HepG2 (cell line): ENCODE measurements at regions not wholly inside any gene's neighbourhood (a gene's known extent, or its start where the extent isn't known, plus 50 kb on each side); places are given as distances from the start of the nearest gene placed in this dataset.

Experiments used
- ATAC-seq: fragments of 200-7000 bp; cut with Tn5 transposase; 3 replicates; pipeline ENCODE4 v1.9.1; 2020; ENCODE audit warnings: mild to moderate bottlenecking, moderate library complexity
- BruUV-seq: library from RNA; stranded (reverse); fragments of 400-500 nt; replicated peaks from 2 replicates; lab custom pipeline; 2021; lab: Mats Ljungman, UMichigan
- CTCF ChIA-PET: fragments of 300-600 bp; formaldehyde crosslinking; extraction: SDS; loops from one replicate; lab custom pipeline; 2021; ENCODE audit warnings: low total read pairs, inconsistent platforms, low intra/inter-chr PET ratio; lab: Yijun Ruan, JAX
- POLR2A ChIA-PET: fragments of 350-600 bp; sonication (Branson Sonifier 250); formaldehyde crosslinking; loops from one replicate; lab custom pipeline; 2020; ENCODE audit warnings: antibody characterized with exemption, inconsistent platforms; lab: Yijun Ruan, JAX
- DNase-seq: peaks from one replicate; pipeline ENCODE4 v3.0.0-alpha.2; 2015; ENCODE audit warnings: low spot score
- FAIRE-seq: peaks from 3 replicates; lab custom pipeline; 2011; peaks lifted over from hg19 to GRCh38; lab: Jason Lieb, UNC
- H2AFZ ChIP-seq: one replicate; pipeline ENCODE4 v1.6.1; 2011; ENCODE audit warnings: low read length, inconsistent platforms
- H3K27ac ChIP-seq: fragments of 300-600 bp; 3 replicates; pipeline ENCODE4 v1.8.0; 2011; ENCODE audit warnings: mixed run types, mild to moderate bottlenecking, mixed read lengths, low read length, inconsistent platforms; ENCODE audit not compliant: insufficient read depth; ENCODE audit errors: extremely low read length
- H3K27me3 ChIP-seq, 2 experiments: fragments of 200-600 bp in 1 of 2; 2 replicates in 1 of 2; 3 replicates in 1 of 2; pipeline versions ENCODE4 v1.6.0 to v1.8.0; 2011; ENCODE audit warnings: low read length in 2 of 2, mild to moderate bottlenecking in 2 of 2, moderate library complexity in 2 of 2, inconsistent platforms in 1 of 2; ENCODE audit not compliant: insufficient read depth in 2 of 2, control insufficient read depth in 1 of 2
- H3K36me3 ChIP-seq, 2 experiments: fragments of 200-600 bp in 1 of 2; replicated peaks in 1 of 2; 2 replicates in 1 of 2; 3 replicates in 1 of 2; pipeline versions ENCODE4 v1.5.1 to v1.8.0; 2011; ENCODE audit warnings: low read length in 2 of 2, inconsistent platforms in 1 of 2; ENCODE audit not compliant: insufficient read depth in 2 of 2, control insufficient read depth in 1 of 2
- H3K4me1 ChIP-seq: 2 replicates; pipeline ENCODE4 v1.5.1; 2012; ENCODE audit warnings: low read length, inconsistent platforms; ENCODE audit not compliant: insufficient read depth
- H3K4me2 ChIP-seq: 2 replicates; pipeline ENCODE4 v1.6.0; 2011; ENCODE audit warnings: low read depth, low read length, inconsistent platforms
- H3K4me3 ChIP-seq, 3 experiments: fragments of 200-600 bp in 1 of 3; sonication (generic), shearing (Covaris generic) in 1 of 3; replicated peaks in 1 of 3; 2 replicates each; pipeline ENCODE4 v1.5.1; 2011 to 2016; ENCODE audit warnings: low read length in 3 of 3, inconsistent platforms in 2 of 3, low read depth in 2 of 3, mild to moderate bottlenecking in 2 of 3, control low read depth in 1 of 3, mixed read lengths in 1 of 3; ENCODE audit not compliant: insufficient read depth in 1 of 3
- H3K79me2 ChIP-seq: one replicate; pipeline ENCODE4 v1.6.1; 2011; ENCODE audit warnings: low read length, inconsistent platforms; ENCODE audit not compliant: insufficient read depth
- H3K9ac ChIP-seq: 2 replicates; pipeline ENCODE4 v1.6.0; 2011; ENCODE audit warnings: mild to moderate bottlenecking, low read depth, low read length, inconsistent platforms; ENCODE audit not compliant: insufficient read depth
- H3K9me3 ChIP-seq: 2 replicates; pipeline ENCODE4 v1.5.1; 2012; ENCODE audit warnings: mild to moderate bottlenecking, low read length
- H4K20me1 ChIP-seq: 2 replicates; pipeline ENCODE4 v1.6.0; 2011; ENCODE audit warnings: inconsistent platforms, mild to moderate bottlenecking, low read length, moderate library complexity; ENCODE audit not compliant: insufficient read depth
- MAF1 ChIP-seq: sonication (generic); formaldehyde crosslinking; IDR thresholded peaks from 2 replicates; pipeline ENCODE4 v1.5.0; 2020; ENCODE audit warnings: missing genetic modification reagents, borderline replicate concordance
- MAFF ChIP-seq: IDR thresholded peaks from 2 replicates; pipeline ENCODE4 v1.6.1; 2011; ENCODE audit warnings: low read depth, low read length, improper control_type of control experiment
- MAFK ChIP-seq, 2 experiments: IDR thresholded peaks in 1 of 2; conservative IDR thresholded peaks in 1 of 2; 2 replicates each; pipeline ENCODE4 v1.6.1; 2011; ENCODE audit warnings: improper control_type of control experiment in 2 of 2, low read length in 2 of 2
- PAX8 ChIP-seq: sonication (generic); formaldehyde crosslinking; IDR thresholded peaks from 2 replicates; pipeline ENCODE4 v1.8.0; 2022; ENCODE audit warnings: mild to moderate bottlenecking, missing genetic modification reagents, borderline replicate concordance
- TCF7 ChIP-seq: sonication (generic); IDR thresholded peaks from 2 replicates; pipeline ENCODE4 v1.6.1; 2016; ENCODE audit warnings: antibody characterized with exemption, low read depth
- THAP11 ChIP-seq: IDR thresholded peaks from 2 replicates; pipeline ENCODE4 v1.6.1; 2016; ENCODE audit warnings: missing biosample characterization, missing genetic modification reagents
- WGBS: methylation state at CpG from one replicate; pipeline ENCODE4 v1.1.6; 2017; ENCODE audit warnings: low lambda C conversion rate; 5-methylcytosine and 5-hydroxymethylcytosine counted together
- in situ Hi-C: cut with HindIII; loops from 2 replicates; pipeline ENCODE4 v1.10.0; 2017; ENCODE audit warnings: low pct_unique_long_range_greater_than_20kb; ENCODE audit not compliant: extremely low pct_ligation_motif_present
- intact Hi-C: fragments of 100-400 bp; cut with micrococcal nuclease; formaldehyde crosslinking; loops from one replicate; pipeline ENCODE4 v1.10.0; 2022; ENCODE audit not compliant: unreplicated experiment
- TF ChIP-seq, protein P1 (sequence below): sonication (generic); formaldehyde crosslinking; conservative IDR thresholded peaks from 2 replicates; pipeline ENCODE4 v1.4.0; 2020; ENCODE audit warnings: missing genetic modification reagents
- TF ChIP-seq, protein P2 (sequence below): sonication (generic); formaldehyde crosslinking; IDR thresholded peaks from 2 replicates; pipeline ENCODE4 v1.4.0; 2020; ENCODE audit warnings: mild to moderate bottlenecking, missing genetic modification reagents
- TF ChIP-seq, protein P3 (sequence below): sonication (generic); formaldehyde crosslinking; IDR thresholded peaks from 2 replicates; pipeline ENCODE4 v1.5.0; 2020; ENCODE audit warnings: mild to moderate bottlenecking, missing genetic modification reagents

DNA sequence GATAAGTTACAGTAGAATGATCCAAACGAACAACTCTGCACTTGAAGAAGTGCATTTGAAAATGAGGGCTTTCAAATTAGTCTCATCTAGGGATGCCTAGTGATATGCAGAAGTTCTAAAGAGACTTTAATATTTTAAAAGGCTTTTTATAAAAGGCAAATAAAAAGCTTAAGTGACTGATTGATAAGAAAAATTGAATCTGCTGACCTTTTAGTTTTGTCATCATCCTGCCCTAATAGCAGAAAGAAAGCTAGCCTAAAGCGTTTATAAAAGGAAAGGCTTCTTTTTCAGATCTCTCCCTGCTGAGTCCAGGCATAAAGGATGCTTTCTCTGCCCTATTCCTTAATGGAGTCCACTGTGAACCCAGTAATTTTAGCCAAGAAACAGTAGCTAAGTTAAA is 72.7 kb upstream of the ALDH1L1 start:
- no peak for ATAC-seq
- Histone ChIP-seq H3K4me2 (no peak overlapping the region), H3K9me3 (no peaks in the 10 kb centered on the region), H3K27ac (no peak overlapping the region), H3K36me3 (no peaks in the 10 kb centered on the region), H3K4me3 (no peak overlapping the region), H3K9ac (no peak overlapping the region), H3K79me2 (no peaks in the 10 kb centered on the region), H4K20me1 (no peaks in the 10 kb centered on the region), H2AFZ (no peak overlapping the region), H3K27me3 (peaks cover 0 to 3% of the 10 kb centered on the region in 2 experiments; a peak in 1 of 5 replicates), H3K4me1 (no peaks in the 10 kb centered on the region)
- intact Hi-C loops (no loop called here), in situ Hi-C loops (no loop called here)
- TF ChIP-seq PAX8 (CRISPR knock-in tag): no peak
- TF ChIP-seq THAP11 (CRISPR knock-in tag): no peak
- no peak for TF ChIP-seq MAF1
- peak; percentile 66 for TF ChIP-seq MAFF
- TF ChIP-seq, protein P1, sequence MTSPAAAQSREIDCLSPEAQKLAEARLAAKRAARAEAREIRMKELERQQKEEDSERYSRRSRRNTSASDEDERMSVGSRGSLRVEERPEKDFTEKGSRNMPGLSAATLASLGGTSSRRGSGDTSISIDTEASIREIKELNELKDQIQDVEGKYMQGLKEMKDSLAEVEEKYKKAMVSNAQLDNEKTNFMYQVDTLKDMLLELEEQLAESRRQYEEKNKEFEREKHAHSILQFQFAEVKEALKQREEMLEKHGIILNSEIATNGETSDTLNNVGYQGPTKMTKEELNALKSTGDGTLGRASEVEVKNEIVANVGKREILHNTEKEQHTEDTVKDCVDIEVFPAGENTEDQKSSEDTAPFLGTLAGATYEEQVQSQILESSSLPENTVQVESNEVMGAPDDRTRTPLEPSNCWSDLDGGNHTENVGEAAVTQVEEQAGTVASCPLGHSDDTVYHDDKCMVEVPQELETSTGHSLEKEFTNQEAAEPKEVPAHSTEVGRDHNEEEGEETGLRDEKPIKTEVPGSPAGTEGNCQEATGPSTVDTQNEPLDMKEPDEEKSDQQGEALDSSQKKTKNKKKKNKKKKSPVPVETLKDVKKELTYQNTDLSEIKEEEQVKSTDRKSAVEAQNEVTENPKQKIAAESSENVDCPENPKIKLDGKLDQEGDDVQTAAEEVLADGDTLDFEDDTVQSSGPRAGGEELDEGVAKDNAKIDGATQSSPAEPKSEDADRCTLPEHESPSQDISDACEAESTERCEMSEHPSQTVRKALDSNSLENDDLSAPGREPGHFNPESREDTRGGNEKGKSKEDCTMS (CRISPR knock-in tag): no peak
- TF ChIP-seq, protein P2, sequence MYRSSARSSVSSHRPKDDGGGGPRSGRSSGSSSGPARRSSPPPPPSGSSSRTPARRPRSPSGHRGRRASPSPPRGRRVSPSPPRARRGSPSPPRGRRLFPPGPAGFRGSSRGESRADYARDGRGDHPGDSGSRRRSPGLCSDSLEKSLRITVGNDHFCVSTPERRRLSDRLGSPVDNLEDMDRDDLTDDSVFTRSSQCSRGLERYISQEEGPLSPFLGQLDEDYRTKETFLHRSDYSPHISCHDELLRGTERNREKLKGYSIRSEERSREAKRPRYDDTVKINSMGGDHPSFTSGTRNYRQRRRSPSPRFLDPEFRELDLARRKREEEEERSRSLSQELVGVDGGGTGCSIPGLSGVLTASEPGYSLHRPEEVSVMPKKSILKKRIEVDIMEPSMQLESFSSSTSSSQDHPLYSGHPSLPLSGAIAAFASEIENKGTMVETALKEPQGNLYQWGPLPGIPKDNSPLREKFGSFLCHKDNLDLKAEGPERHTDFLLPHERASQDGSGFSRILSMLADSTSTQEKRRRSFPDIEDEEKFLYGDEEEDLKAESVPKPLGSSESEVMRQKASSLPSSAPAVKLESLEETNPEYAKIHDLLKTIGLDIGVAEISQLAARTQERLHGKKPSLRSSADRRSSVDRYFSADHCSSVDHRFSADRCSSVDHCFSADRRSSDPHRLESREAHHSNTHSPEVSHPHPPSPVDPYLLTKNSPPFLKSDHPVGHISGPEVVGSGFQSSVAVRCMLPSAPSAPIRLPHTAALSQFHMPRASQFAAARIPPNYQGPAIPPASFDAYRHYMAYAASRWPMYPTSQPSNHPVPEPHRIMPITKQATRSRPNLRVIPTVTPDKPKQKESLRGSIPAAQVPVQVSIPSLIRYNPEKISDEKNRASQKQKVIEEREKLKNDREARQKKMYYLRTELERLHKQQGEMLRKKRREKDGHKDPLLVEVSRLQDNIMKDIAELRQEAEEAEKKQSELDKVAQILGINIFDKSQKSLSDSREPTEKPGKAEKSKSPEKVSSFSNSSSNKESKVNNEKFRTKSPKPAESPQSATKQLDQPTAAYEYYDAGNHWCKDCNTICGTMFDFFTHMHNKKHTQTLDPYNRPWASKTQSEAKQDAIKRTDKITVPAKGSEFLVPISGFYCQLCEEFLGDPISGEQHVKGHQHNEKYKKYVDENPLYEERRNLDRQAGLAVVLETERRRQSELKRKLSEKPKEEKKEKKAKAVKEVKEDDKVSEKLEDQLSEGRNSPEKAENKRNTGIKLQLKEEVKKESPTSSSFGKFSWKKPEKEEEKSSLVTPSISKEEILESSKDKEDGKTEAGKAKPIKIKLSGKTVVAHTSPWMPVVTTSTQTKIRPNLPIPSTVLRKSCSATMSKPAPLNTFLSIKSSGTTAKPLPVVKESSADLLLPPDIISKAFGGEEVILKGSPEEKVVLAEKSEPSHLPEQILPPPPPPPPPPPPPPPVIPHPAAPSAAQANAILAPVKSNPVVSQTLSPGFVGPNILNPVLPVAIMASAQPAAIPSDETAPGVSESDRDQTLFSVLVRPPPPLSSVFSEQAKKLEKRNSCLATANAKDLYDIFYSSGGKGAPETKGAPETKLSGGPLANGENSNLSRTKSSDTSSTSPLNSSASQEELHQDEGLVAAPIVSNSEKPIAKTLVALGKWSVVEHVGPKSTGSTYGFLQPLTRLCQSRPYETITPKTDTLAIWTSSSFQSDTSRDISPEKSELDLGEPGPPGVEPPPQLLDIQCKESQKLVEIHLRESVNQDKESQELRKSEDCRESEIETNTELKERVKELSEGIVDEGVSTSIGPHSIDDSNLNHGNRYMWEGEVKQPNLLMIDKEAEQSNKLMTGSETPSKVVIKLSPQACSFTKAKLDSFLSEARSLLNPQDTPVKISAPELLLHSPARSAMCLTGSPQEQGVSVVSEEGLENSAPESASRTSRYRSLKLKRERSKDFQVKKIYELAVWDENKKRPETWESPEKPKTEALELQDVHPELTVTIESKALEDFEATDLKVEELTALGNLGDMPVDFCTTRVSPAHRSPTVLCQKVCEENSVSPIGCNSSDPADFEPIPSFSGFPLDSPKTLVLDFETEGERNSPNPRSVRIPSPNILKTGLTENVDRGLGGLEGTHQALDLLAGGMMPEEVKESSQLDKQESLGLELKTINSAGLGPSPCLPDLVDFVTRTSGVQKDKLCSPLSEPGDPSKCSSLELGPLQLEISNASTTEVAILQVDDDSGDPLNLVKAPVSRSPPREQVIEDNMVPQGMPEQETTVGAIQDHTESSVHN (CRISPR knock-in tag): no peak
- TF ChIP-seq MAFK (conservative IDR thresholded peaks at IDR 0.05 in 1 of 2, IDR thresholded peaks at IDR 0.05 in 1 of 2; ENCODE audit: low read length in 2 of 2): peak; percentile 53 to 81; a peak in 3 of 4 replicates
- TF ChIP-seq TCF7: no peak
- TF ChIP-seq, protein P3, sequence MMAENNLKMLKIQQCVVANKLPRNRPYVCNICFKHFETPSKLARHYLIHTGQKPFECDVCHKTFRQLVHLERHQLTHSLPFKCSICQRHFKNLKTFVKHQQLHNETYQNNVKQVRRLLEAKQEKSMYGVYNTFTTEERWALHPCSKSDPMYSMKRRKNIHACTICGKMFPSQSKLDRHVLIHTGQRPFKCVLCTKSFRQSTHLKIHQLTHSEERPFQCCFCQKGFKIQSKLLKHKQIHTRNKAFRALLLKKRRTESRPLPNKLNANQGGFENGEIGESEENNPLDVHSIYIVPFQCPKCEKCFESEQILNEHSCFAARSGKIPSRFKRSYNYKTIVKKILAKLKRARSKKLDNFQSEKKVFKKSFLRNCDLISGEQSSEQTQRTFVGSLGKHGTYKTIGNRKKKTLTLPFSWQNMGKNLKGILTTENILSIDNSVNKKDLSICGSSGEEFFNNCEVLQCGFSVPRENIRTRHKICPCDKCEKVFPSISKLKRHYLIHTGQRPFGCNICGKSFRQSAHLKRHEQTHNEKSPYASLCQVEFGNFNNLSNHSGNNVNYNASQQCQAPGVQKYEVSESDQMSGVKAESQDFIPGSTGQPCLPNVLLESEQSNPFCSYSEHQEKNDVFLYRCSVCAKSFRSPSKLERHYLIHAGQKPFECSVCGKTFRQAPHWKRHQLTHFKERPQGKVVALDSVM (CRISPR knock-in tag): no peak
- 20% methylated on average over 2 of the region's 2 CpGs for WGBS
- FAIRE-seq: no peak
- no peak for DNase-seq
- BruUV-seq: no TSS peak
- ChIA-PET POLR2A (no interaction called here), CTCF (no interaction called here)
